GM11168 (cell line): ENCODE measurements at regions not wholly inside any gene's neighbourhood (a gene's known extent, or its start where the extent isn't known, plus 50 kb on each side); places are given as distances from the start of the nearest gene placed in this dataset.

Experiments used
- in situ Hi-C: fragments of 300-500 bp; cut with MboI; formaldehyde crosslinking; loops from one replicate; pipeline ENCODE4 v1.12.0; 2022; ENCODE audit warnings: low sequenced_read_pairs; ENCODE audit not compliant: unreplicated experiment

DNA sequence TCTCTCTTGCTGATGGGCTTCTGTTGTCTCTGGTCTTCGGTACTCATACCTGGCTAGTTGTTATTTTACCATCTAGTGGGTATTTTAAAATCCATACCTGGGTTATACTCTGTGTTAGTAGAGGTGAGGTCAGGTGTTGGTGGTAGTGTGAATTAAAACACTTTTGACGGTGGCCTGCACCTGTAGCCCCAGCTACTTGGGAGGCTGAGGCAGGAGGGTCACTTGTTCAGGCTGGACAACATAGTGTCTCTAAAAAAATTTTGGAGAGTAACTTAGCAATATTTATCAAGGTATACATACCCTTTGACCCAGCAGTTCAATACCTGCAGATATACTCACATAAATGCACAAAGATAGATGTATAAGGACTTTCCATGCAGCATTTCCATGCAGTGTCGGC lies 55.4 kb downstream of the GSX1 start:
- in situ Hi-C loops = loop anchor here (25.0 kb wide), 1 partner anchor 885 kb away; no protein-coding TSS in a partner anchor

DNA sequence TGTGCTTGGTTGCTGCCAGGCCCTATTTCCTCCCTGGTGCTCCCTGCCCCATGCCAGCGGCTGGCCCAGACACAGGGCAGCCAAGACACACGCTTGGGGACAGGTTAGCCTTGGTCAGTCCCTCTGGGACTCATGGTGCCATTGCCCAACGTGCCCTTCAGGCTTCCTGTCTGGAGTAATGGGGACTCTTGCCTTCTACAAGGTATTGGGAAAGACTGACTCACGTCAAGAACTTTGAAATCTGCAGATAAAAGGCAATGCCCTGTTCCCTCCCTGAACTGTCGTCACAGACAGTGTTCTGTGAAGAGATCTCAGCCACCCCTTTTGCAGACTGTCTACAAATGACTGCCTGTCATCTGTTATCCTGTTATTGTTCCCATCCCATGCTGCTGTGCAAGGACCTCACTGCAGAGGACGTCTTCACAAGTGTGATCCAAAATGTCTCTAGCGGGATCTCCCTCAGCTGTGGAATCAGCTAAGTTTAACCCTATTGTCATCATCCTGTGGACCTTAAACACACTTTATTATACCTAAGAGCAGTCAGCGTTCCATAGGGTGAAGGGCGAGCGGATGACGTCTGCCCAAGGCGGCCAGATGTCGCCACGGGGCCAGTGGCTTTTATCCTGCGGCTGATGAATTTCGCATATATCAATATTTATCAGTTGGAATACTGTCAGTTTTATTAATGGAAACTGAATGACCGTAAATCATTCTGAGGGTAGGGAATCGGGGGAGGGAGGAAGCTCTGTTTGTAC lies 59.0 kb downstream of the GSX1 start:
- in situ Hi-C loops = no loop called here

DNA sequence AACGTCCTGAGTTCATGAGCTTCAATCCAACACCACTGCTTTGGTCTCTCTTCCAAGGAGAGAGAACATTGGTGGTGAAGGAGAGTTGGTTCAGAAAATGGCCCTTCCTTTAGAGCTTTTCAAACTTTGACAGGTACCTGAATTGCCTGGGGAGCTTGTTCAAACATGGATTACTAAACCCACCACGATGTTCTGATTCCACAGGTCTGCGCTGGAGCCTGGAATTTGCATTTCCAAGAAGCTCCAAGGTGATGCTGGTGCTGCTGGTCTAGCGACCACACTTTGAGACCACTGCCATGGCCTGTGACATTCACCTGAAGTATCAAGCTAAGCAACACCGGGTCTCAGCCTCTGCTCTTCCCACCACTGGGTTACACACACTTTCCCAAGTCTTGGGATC lies 60.2 kb downstream of the GSX1 start:
- in situ Hi-C loops = no loop called here

DNA sequence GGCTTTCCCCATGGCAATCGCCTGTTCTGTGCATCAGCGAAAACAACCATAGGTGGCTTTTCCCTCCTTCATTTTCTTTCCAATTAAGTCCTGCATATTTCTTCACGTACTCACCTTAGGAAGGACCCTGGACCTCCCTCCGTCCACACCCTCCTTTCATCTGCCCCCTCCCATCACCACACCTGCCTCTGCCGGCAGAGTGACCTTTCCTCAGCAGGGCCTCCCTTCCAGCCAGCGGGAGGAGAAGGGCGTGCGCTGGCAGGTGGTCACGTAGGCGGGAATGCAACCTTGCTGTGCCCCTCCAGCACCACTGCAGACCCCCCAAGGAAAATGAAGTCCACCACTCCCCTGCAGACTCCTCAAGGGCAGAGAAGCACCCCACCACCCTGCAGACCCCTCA lies 61.1 kb downstream of the GSX1 start:
- in situ Hi-C loops = no loop called here

DNA sequence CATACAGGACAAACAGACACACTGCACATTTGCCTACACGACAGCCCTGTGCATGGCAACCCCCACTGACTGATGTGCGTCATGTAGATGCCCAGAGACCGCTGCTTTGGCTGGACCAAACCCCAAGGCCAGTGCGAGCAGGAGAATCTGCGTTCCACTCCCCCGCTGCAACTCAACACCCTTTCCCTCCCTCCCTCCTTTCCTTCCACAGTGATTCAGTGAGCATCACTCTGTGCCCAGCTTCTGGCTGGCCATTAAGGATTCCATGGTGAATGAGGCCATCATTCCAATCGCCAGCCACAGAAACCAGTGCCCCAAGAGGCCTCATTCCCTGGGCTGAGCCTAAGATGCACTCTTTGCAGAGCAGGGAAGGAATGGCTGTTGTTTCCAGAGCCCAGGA lies 61.6 kb downstream of the GSX1 start:
- in situ Hi-C loops = no loop called here

DNA sequence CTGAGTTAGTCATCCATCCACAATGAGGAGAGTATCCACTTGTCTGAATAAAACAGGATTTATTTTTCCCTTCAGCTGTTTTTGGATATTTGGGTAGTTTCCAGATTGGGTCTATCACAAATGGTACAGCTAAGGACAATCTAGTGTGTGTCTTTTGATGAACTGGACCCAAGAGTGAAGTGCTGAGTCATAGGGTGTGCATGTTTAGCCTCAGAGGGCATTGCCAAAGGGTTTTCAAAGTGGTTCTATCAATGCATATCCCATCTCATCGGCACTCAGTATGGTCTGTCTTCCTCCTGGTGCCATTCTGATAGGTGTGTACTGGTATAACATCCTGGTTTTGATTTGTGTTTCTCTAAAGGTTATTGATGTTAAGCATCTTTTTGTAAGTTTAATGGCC lies 62.3 kb downstream of the GSX1 start:
- in situ Hi-C loops = no loop called here

DNA sequence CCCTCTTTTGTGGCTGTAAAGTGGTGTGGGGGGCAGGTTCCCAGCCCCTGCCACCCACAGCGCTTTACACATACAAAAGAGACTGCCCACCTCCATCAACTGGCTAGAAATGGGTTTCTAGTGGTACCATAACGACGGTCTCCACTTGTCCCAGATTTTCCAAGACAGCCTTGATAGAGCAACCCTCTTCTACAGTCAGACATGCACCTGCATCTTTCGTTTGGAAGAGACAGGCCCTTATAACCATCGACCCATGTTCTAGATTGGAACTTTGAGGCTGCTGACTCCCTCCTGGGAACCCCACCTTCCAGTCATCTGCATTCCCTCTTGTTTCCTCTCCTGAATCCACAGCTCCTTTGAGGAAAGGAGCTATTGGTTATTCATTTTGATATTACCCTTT lies 63.1 kb downstream of the GSX1 start:
- in situ Hi-C loops = no loop called here

DNA sequence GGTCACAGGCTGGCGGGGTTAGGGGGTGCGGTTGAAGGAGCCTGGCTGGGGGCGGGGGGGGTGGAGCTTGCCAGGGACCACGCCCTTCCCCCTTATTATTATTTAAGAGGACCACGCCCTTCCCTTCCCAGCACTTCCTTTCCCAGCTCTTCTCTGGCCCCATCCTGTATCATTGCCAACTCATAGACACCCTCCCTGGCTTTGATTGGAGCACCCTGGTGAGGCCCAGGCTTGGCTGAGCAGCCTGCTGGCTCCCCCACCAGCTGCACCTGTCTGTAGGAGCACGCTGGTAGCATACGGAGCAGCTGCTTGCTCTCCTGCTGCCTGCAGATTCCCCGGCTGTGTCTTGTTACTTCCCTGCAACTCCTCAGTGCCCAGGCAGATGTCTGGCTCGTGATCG lies 62.5 kb upstream of the PDX1 start:
- in situ Hi-C loops = no loop called here

DNA sequence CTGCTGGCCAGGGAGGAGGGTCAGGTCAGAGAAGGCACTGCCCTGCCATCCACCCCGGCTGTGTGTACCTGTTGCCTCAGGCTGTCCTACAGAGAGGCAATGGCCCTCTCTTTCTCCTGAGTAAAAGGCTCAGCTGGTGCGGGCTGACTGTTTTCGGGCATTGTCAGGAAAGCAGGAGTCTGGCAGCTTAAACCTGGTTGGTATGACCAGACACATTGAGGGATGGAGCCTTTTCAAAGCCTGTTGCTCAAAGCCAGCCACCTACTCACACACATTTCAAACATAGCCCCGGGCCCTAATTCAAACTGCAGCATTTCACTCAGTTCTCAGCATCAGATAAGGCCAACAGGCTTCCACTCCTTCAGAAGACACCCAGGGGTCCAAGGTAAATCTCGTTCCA lies 61.8 kb upstream of the PDX1 start:
- in situ Hi-C loops = no loop called here

DNA sequence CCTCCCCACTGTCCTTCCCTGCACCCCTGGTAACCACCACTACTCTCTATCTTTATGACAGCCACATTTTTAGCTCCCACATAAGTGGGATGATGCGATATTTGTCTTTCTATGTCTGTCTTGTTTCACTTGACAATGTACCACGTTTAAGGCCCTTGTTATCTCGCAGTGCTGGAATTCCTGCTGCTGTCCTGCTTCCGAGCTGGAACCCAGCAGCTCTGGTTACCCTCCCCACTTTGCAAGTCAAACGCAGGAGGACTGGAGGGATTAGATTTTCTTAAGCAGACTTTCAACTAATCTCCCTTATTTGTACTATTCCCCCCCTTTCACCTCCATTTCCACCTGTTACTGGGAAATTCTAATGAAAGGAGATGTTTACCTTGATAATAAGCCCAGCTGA lies 59.1 kb upstream of the PDX1 start:
- in situ Hi-C loops = no loop called here

DNA sequence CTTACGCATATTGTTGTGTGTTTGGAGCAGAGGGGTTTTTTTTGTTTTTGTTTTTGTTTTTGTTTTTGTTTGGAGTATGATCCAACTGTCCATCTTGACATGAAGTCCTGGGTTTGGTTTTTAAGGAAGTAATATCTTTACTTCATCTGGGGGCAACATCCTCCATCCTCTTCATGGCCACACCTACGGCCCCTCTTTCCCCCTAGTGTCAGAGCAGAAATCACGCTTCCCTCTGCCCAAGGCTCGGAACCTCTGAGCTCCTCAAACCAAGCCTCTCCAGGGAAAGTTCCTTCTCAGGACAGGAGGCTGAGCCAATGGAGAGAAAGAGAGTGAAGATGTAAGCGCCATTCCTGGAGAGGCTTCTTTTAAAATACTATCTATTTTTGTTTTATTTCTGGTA lies 58.6 kb upstream of the PDX1 start:
- in situ Hi-C loops = no loop called here

DNA sequence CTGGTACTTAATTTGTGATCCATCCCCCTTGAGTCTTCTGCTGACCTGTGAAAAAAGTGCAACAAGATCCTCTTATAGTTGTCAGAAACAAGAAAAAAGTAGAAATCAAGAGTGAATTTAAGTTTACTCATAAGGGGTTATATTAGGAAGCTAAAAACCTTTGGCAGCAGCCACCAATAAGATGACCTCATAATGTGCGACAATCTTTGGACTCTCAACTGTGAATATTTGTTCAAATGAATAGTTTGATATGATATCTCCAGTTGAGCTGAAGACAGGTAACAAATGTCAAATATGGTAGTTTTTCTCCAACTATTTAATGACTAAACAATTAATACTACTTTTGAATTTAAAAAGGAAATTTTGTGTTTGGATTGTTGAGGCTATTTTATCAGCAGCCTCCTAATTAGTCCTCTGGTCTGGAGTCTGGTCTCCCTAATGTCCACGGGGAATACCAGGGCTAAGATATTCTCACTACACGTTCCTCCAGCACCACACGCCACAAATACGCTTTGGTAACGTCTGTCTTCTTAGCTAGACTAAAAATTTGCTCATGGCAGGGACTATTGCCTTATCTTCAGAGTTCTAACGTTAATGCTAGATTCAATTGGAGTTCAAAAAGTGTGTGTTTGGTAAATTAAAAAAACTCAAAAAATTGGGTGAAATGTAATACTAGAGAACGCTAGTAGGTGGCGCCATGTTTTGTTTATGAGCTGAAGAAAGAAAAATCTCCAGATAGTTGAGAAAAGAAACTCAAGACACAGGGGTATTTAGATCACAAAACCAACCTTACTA lies 51.0 kb upstream of the PDX1 start:
- in situ Hi-C loops = no loop called here

DNA sequence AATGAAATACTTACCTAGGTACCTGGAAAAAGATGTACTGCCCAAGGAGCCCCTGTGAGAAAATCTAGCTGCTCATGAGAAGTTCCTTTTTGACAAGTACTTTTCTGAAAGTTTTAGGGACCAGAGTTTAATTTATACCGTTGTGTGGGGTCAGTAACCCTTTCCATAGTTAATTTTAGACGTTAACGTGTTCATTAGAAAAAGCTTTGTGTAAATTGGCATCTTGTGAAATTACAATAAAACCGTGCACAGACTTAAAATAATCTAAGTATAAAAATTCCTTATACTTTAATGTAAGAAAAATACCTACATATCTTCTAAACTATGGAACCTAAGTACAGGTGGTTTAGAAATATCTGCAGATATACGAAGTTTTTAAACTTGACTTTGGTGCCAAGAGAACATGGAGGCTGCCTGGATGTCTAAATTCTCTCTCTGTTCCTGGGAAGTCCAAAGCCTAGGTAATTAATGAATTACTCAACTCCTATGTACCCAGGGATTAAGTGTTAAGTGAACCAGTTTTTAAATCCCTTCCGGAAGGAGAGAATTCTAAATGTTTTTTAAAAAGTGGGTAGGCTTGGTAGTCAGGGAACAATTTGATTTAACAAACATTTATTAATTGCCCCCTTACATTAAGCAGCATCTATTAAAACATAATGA lies 50.2 kb upstream of the PDX1 start:
- in situ Hi-C loops = no loop called here
